ENCODE measurements at regions not wholly inside any gene's neighbourhood (a gene's known extent, or its start where the extent isn't known, plus 50 kb on each side); places are given as distances from the start of the nearest gene placed in this dataset.

DNA sequence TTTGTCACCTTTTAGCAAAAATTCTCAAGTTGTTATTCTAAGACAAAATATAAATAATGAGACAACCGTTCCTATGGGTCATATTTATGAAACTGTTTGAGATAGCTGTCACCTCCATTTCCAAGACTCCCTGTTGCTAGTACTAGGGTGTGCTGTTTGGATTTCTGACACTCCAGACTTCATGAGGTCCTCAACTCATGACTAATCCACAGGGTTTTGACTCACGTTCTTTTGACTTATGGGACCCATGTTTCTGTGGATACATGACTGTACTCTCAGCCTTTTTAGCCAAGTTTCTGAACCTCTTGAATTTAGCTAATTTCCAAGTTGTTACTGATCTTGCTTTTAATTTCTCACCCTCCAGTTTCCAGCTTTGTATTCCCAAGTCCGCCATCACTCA lies 178.7 kb upstream of the FAM98A start (continued):
- TF ChIP-seq ZBED1 (IDR thresholded peaks at IDR 0.05; ENCODE audit: borderline replicate concordance) (no peak), IRF5 (IDR thresholded peaks at IDR 0.05; ENCODE audit: borderline replicate concordance) (no peak), WRNIP1 (IDR thresholded peaks at IDR 0.05; ENCODE audit: borderline replicate concordance, low read depth, low read length) (no peak), JUNB (IDR thresholded peaks at IDR 0.05) (no peak), GABPA (IDR thresholded peaks at IDR 0.05; ENCODE audit: low read depth) (no peak), ZSCAN29 (IDR thresholded peaks at IDR 0.05) (no peak), PKNOX1 (IDR thresholded peaks at IDR 0.05) (no peak), CBX5 (IDR thresholded peaks at IDR 0.05; ENCODE audit: low read depth) (no peak), HDGF (IDR thresholded peaks at IDR 0.05) (no peak), ZNF217 (IDR thresholded peaks at IDR 0.05) (no peak)

DNA sequence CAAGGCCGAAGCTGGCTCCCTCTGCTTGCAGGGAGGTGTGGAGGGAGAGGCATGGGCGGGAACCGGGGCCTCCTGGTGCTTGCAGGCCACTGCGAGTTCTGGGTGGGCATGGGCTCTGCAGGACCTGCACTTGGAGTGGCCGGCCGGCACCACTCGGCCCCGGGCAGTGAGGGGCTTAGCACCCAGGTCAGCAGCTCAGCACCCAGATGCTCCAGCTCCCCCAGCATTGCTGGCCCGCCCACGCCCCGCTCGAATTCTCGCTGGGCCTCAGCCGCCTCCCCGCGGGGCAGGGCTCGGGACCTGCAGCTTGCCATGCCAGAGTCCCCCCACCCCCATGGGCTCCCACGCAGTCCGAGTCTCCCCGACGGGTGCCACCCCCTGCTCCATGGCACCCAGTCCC lies 176.2 kb upstream of the FAM98A start:
- no TSS peak for BruUV-seq (replicated peaks)
- Histone ChIP-seq H2AFZ (ENCODE audit: control insufficient read depth, low read depth, low read length) (no peak overlapping the region), H3K79me2 (ENCODE audit: control insufficient read depth, insufficient read depth, low read length) (no peaks in the 10 kb centered on the region), H3K36me3 (ENCODE audit: control insufficient read depth in 2 of 2, insufficient read depth in 2 of 2, low read length in 1 of 2) (no peaks in the 10 kb centered on the region), H3K9me3 (replicated peaks; ENCODE audit: control insufficient read depth, insufficient read depth, low read length) (no peaks in the 10 kb centered on the region), H3K27ac (ENCODE audit: control insufficient read depth, insufficient read depth) (no peak overlapping the region), H3K4me2 (ENCODE audit: control insufficient read depth, insufficient read depth) (no peak overlapping the region), H3K9ac (ENCODE audit: control insufficient read depth, insufficient read depth, low read length) (no peak overlapping the region), H3K4me1 (ENCODE audit: control insufficient read depth, insufficient read depth, low read length) (no peaks in the 10 kb centered on the region), H4K20me1 (ENCODE audit: control insufficient read depth, insufficient read depth) (no peaks in the 10 kb centered on the region), H3K27me3 (replicated peaks in 1 of 2; ENCODE audit: control insufficient read depth in 2 of 2, insufficient read depth in 2 of 2, low read length in 1 of 2) (no peaks in the 10 kb centered on the region), H3K4me3 (no peak overlapping the region)
- ChIA-PET RAD21 (ENCODE audit: unreplicated experiment) (no interaction called here), CTCF (no interaction called here), SMC1A (ENCODE audit: uncharacterized antibody, unreplicated experiment) (no interaction called here), POLR2A (no interaction called here)
- WGBS (ENCODE audit: insufficient coverage, insufficient replicate concordance, low lambda C conversion rate, missing lambda C conversion rate): 48% methylated on average over 15 of the region's 21 CpGs
- intact Hi-C loops (cut with micrococcal nuclease; ENCODE audit: unreplicated experiment): no loop called here
- DNase-seq (ENCODE audit: low read depth, low spot score): no peak
- in situ Hi-C loops (cut with MboI): no loop called here
- FAIRE-seq: no peak
- no peak for ATAC-seq
- TF ChIP-seq SUZ12 (IDR thresholded peaks at IDR 0.05; ENCODE audit: unreplicated experiment) (no peak), NFXL1 (IDR thresholded peaks at IDR 0.05; ENCODE audit: borderline replicate concordance) (no peak), LARP7 (IDR thresholded peaks at IDR 0.05) (no peak), CTCF (IDR thresholded peaks at IDR 0.05 in 2 of 3, conservative IDR thresholded peaks at IDR 0.05 in 1 of 3; ENCODE audit: control insufficient read depth in 2 of 3, extremely low read depth in 1 of 3, insufficient read depth in 1 of 3, low read depth in 3 of 3, low read length in 3 of 3) (no peak), SIN3A (IDR thresholded peaks at IDR 0.05; ENCODE audit: low read depth, low read length) (no peak)
- TF ChIP-seq, protein P1, sequence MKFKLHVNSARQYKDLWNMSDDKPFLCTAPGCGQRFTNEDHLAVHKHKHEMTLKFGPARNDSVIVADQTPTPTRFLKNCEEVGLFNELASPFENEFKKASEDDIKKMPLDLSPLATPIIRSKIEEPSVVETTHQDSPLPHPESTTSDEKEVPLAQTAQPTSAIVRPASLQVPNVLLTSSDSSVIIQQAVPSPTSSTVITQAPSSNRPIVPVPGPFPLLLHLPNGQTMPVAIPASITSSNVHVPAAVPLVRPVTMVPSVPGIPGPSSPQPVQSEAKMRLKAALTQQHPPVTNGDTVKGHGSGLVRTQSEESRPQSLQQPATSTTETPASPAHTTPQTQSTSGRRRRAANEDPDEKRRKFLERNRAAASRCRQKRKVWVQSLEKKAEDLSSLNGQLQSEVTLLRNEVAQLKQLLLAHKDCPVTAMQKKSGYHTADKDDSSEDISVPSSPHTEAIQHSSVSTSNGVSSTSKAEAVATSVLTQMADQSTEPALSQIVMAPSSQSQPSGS (IDR thresholded peaks at IDR 0.05; ENCODE audit: low read length): no peak
- TF ChIP-seq, protein P2, sequence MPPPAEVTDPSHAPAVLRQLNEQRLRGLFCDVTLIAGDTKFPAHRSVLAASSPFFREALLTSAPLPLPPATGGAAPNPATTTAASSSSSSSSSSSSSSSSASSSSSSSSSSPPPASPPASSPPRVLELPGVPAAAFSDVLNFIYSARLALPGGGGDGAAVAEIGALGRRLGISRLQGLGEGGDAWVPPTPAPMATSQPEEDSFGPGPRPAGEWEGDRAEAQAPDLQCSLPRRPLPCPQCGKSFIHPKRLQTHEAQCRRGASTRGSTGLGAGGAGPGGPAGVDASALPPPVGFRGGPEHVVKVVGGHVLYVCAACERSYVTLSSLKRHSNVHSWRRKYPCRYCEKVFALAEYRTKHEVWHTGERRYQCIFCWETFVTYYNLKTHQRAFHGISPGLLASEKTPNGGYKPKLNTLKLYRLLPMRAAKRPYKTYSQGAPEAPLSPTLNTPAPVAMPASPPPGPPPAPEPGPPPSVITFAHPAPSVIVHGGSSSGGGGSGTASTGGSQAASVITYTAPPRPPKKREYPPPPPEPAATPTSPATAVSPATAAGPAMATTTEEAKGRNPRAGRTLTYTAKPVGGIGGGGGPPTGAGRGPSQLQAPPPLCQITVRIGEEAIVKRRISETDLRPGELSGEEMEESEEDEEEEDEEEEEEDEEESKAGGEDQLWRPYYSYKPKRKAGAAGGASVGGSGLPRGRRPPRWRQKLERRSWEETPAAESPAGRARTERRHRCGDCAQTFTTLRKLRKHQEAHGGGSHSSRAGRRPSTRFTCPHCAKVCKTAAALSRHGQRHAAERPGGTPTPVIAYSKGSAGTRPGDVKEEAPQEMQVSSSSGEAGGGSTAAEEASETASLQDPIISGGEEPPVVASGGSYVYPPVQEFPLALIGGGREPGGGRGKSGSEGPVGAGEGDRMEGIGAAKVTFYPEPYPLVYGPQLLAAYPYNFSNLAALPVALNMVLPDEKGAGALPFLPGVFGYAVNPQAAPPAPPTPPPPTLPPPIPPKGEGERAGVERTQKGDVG (CRISPR knock-in tag; IDR thresholded peaks at IDR 0.05): no peak

All from GM12878 (cell line).